Peyer's patch (tissue), 4 donors: ENCODE measurements at regions not wholly inside any gene's neighbourhood (a gene's known extent, or its start where the extent isn't known, plus 50 kb on each side); places are given as distances from the start of the nearest gene placed in this dataset.

Experiments
- DNase-seq, 3 donors: peaks; one replicate each; pipeline ENCODE4 v3.0.0-alpha.2; 2017 to 2019
- H3K27ac ChIP-seq, 4 donors: fragments of 200-600 bp; sonication (generic); one replicate each; pipeline ENCODE4 v1.5.1; 2016 to 2019
- H3K27me3 ChIP-seq, 2 donors: fragments of 200-600 bp; sonication (generic); one replicate each; pipeline ENCODE4 v1.5.1; 2019
- H3K36me3 ChIP-seq, 3 donors: fragments of 200-600 bp; sonication (generic); one replicate each; pipeline ENCODE4 v1.5.1; 2016 to 2019
- H3K4me1 ChIP-seq, 4 donors: fragments of 200-600 bp; sonication (generic); one replicate each; pipeline ENCODE4 v1.5.1; 2016 to 2019
- H3K4me3 ChIP-seq, 4 donors: fragments of 200-600 bp; sonication (generic); 1 replicate in 3 of 4; 2 replicates in 1 of 4; pipeline ENCODE4 v1.5.1; 2016 to 2019; ENCODE audit warnings: mild to moderate bottlenecking in 1 of 4
- H3K9me3 ChIP-seq, 4 donors: fragments of 200-600 bp; sonication (generic); one replicate each; pipeline ENCODE4 v1.5.1; 2016 to 2019; ENCODE audit warnings: mild to moderate bottlenecking in 1 of 4
- POLR2A ChIP-seq, 2 donors: fragments of 450-650 bp; IDR thresholded peaks; one replicate each; pipeline ENCODE4 v1.5.1; 2017; ENCODE audit warnings: antibody characterized with exemption in 2 of 2, mild to moderate bottlenecking in 2 of 2, moderate library complexity in 2 of 2
- TF ChIP-seq, protein P1 (sequence below), 6 experiments: fragments of 450-650 bp in 4 of 6; fragments of 200-600 bp in 2 of 6; sonication (generic) in 1 of 6; IDR thresholded peaks; one replicate each; pipeline ENCODE4 v1.5.1; 2017 to 2019; ENCODE audit warnings: antibody characterized with exemption in 6 of 6, mild to moderate bottlenecking in 3 of 6, moderate library complexity in 1 of 6

DNA sequence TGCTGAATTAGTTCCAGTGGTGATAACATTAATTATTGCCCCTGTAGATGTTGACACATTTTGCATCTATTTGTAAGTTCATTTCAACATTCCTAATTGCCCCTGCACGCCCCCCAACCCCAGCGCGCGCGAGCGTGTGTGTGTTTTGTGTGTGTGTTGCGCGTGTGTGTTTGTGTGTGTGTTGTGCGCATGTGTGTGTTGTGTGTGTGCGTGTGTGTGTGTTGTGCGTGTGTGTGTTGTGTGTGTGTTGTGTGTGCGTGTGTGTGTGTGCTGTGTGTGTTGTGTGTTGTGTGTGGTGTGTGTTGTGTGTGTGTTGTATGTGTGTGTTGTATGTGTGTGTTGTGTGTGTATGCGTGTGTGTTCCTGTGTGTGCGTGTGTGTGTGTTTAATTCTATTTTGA lies 245.7 kb upstream of the GMDS start:
- Histone ChIP-seq H3K27ac (no peak overlapping the region), H3K27me3 (no peaks in the 10 kb centered on the region), H3K9me3 (no peaks in the 10 kb centered on the region), H3K4me3 (no peak overlapping the region), H3K4me1 (no peaks in the 10 kb centered on the region), H3K36me3 (no peaks in the 10 kb centered on the region)
- TF ChIP-seq, protein P1, sequence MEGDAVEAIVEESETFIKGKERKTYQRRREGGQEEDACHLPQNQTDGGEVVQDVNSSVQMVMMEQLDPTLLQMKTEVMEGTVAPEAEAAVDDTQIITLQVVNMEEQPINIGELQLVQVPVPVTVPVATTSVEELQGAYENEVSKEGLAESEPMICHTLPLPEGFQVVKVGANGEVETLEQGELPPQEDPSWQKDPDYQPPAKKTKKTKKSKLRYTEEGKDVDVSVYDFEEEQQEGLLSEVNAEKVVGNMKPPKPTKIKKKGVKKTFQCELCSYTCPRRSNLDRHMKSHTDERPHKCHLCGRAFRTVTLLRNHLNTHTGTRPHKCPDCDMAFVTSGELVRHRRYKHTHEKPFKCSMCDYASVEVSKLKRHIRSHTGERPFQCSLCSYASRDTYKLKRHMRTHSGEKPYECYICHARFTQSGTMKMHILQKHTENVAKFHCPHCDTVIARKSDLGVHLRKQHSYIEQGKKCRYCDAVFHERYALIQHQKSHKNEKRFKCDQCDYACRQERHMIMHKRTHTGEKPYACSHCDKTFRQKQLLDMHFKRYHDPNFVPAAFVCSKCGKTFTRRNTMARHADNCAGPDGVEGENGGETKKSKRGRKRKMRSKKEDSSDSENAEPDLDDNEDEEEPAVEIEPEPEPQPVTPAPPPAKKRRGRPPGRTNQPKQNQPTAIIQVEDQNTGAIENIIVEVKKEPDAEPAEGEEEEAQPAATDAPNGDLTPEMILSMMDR (IDR thresholded peaks at IDR 0.05): no peak
- TF ChIP-seq POLR2A (IDR thresholded peaks at IDR 0.05): no peak
- DNase-seq: no peak

DNA sequence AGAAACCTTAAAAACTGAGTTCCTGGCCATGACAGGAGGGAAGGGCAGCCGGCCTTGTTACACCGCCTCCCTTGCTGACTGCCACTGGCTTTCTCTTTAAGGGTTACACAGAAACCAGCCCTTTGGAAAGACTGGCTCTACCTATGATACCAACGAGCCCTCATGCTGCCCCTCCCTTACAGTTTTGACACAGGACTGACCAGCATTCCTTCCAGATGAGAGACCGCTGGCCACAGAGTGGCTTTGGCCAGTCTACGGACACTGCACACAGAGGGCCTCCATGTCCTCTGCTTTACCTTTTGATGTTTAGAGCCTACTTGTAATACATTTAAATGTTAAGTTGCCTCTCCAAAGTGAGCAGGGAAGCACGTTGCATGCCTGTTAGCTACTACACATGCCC lies 243.2 kb upstream of the GMDS start:
- Histone ChIP-seq H3K36me3 (no peaks in the 10 kb centered on the region), H3K4me3 (no peak overlapping the region), H3K27ac (no peak overlapping the region), H3K9me3 (no peaks in the 10 kb centered on the region), H3K4me1 (no peaks in the 10 kb centered on the region), H3K27me3 (no peaks in the 10 kb centered on the region)
- DNase-seq: no peak
- TF ChIP-seq, protein P1 (IDR thresholded peaks at IDR 0.05): no peak
- no peak for TF ChIP-seq POLR2A (IDR thresholded peaks at IDR 0.05)

DNA sequence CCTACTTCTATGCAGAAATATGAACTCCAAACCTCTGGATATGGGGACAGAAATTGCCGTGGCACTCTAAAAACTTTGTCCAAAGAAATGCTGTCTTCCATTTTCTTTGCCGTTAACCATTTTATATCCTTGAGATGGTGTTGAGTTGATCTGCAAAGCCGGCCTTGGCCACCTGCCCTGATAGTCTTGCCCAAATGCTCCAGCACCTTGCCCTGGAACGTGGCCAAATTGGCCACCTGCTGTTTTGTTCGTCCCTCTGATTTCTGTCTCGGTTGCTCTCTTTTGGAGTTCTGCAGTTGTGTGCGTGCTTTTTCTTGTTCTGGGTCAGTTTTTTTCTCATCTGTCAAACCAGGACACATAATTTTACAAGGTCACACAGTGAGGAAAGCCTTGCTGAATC lies 239.7 kb upstream of the GMDS start:
- TF ChIP-seq, protein P1 (IDR thresholded peaks at IDR 0.05): no peak
- no peak for TF ChIP-seq POLR2A (IDR thresholded peaks at IDR 0.05)
- peaks cover 0 to 3% (median 0%) of the 10 kb centered on the region in 4 donors for H3K9me3 ChIP-seq
- no peaks in the 10 kb centered on the region for H3K36me3 ChIP-seq
- DNase-seq: no peak
- no peaks in the 10 kb centered on the region for H3K4me1 ChIP-seq
- no peak overlapping the region for H3K4me3 ChIP-seq
- no peak overlapping the region for H3K27ac ChIP-seq
- H3K27me3 ChIP-seq: no peaks in the 10 kb centered on the region

DNA sequence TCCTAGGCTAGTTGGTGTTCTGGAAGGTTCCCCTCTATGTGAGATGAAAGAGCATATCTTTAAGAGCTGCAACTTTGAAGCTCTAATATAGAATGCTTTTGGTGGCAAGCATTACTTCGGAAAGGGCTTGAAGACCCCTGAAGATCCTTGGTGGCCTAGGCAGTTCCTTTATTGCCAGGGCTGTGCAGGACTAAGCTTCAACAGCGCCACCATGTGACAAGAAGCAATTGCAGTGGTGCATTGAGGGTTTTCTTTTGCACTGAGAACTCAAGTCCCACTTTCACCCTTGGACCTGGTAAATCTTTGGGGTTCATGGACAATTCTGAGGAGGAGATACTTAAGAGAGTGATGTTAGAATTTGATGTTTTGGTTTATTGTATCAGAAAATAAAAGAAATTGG lies 237.4 kb upstream of the GMDS start:
- Histone ChIP-seq H3K4me1 (no peaks in the 10 kb centered on the region), H3K27ac (no peak overlapping the region), H3K4me3 (no peak overlapping the region), H3K9me3 (peaks cover 0 to 3% (median 0%) of the 10 kb centered on the region in 4 donors), H3K36me3 (no peaks in the 10 kb centered on the region), H3K27me3 (no peaks in the 10 kb centered on the region)
- no peak for DNase-seq
- no peak for TF ChIP-seq POLR2A (IDR thresholded peaks at IDR 0.05)
- TF ChIP-seq, protein P1 (IDR thresholded peaks at IDR 0.05): no peak

DNA sequence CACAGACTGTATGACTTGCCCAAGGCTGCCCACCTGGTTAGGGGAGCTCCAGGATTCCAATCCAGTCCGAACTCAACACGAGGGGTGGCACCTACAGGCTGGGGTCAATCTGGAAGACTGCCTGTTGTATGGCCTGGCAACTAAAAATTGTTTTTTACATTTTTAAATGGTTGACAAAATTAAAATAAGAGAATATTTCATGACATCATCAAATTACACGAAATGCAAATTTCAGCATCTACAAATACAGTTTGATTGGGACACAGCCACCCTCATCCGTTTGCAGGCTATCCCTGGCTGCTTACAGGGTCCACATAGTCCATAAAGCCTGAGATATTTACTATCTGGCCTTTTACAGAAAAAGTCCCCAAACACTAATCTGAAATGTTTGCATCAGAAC lies 235.9 kb upstream of the GMDS start:
- Histone ChIP-seq H3K4me3 (no peak overlapping the region), H3K36me3 (no peaks in the 10 kb centered on the region), H3K4me1 (no peaks in the 10 kb centered on the region), H3K9me3 (peaks cover 0 to 3% (median 0%) of the 10 kb centered on the region in 4 donors), H3K27me3 (no peaks in the 10 kb centered on the region), H3K27ac (no peak overlapping the region)
- TF ChIP-seq, protein P1 (IDR thresholded peaks at IDR 0.05): no peak
- TF ChIP-seq POLR2A (IDR thresholded peaks at IDR 0.05): no peak
- no peak for DNase-seq
